ENCODE measurements at regions not wholly inside any gene's neighbourhood (a gene's known extent, or its start where the extent isn't known, plus 50 kb on each side); places are given as distances from the start of the nearest gene placed in this dataset.

DNA sequence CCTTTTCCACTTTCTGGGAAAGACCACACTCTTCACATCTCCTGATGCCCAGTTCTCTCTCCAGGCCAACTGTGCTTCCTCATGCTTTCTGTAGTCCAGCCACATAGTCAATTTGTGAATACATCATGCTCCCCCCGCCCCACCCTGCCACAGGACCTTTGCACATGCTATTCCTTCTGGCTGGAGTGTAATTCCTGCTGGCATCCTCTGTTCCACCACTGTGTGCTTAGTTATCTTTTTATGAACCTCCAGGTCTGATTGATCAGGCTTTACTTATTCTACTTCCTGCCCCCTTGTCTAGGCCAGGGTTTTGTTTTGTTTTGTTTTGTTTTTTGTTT lies 372.6 kb upstream of the RIOK2 start:
- TF ChIP-seq, protein P1, sequence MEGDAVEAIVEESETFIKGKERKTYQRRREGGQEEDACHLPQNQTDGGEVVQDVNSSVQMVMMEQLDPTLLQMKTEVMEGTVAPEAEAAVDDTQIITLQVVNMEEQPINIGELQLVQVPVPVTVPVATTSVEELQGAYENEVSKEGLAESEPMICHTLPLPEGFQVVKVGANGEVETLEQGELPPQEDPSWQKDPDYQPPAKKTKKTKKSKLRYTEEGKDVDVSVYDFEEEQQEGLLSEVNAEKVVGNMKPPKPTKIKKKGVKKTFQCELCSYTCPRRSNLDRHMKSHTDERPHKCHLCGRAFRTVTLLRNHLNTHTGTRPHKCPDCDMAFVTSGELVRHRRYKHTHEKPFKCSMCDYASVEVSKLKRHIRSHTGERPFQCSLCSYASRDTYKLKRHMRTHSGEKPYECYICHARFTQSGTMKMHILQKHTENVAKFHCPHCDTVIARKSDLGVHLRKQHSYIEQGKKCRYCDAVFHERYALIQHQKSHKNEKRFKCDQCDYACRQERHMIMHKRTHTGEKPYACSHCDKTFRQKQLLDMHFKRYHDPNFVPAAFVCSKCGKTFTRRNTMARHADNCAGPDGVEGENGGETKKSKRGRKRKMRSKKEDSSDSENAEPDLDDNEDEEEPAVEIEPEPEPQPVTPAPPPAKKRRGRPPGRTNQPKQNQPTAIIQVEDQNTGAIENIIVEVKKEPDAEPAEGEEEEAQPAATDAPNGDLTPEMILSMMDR (IDR thresholded peaks at IDR 0.05; ENCODE audit: insufficient read depth, low read depth, low read length) = no peak
- no peak for DNase-seq (ENCODE audit: low read depth)
- H3K4me3 ChIP-seq (ENCODE audit: low read depth, low read length) = no peak overlapping the region

GRCh38 chr5:97559827-97560598 lies 377.0 kb upstream of the RIOK2 start:
- no peak overlapping the region for H3K4me3 ChIP-seq (ENCODE audit: low read depth, low read length)
- TF ChIP-seq, protein P1 (IDR thresholded peaks at IDR 0.05; ENCODE audit: insufficient read depth, low read depth, low read length) = no peak
- DNase-seq (ENCODE audit: low read depth) = no peak

DNA sequence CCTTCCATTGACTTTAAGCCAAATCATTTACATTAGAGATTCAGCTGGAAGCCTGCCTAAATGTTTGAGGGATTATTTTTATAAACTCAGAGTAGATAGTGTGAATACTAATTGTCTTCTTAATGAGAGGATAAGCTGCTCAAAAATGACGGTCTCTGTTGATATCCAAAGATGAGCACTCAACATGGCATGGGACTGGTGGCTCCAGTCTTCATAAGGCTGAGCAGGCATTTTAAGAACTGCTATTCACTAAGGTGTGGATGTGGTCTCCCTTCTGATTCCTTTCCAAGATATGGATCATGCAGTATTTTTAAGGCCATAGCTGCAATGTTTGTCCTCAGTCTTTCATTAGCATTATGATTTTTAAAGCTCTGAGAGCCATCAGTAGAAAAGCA lies 377.5 kb upstream of the RIOK2 start:
- DNase-seq (ENCODE audit: low read depth) = no peak
- H3K4me3 ChIP-seq (ENCODE audit: low read depth, low read length) = no peak overlapping the region
- TF ChIP-seq, protein P1 (IDR thresholded peaks at IDR 0.05; ENCODE audit: insufficient read depth, low read depth, low read length) = no peak

DNA sequence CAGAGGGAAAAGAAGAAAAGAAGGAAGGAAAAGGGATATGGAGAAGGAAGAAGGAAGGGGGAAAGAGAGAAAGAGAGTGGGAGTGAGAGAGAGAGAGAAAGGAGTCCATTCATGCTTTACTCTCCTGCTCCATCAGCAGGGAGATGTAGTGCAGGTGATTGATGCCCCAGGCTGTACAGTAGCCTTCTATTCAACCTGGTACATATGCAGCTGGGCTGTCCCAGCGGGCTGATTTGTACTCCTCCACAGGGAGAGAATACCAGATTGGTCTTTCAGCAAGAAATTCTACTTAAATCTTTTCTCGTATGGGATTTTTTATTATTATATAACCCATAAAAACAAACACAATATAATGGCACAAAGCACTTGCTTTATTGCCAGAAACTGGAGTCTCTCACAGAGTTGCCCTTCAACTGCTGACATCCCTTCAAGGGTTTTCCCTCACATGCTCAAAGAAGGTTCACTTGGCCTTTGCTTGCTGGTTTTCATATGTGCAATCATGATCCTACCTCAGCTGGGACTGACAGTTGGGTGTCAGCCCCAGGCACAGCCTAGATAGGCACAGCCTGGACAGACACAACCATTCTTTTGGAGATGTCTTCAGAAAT lies 380.1 kb upstream of the RIOK2 start:
- DNase-seq (ENCODE audit: low read depth) = no peak
- no peak overlapping the region for H3K4me3 ChIP-seq (ENCODE audit: low read depth, low read length)
- TF ChIP-seq, protein P1 (IDR thresholded peaks at IDR 0.05; ENCODE audit: insufficient read depth, low read depth, low read length) = no peak

- DNase-seq (ENCODE audit: low read depth) = no peak
- H3K4me3 ChIP-seq (ENCODE audit: low read depth, low read length) = no peak overlapping the region
- TF ChIP-seq, protein P1 (IDR thresholded peaks at IDR 0.05; ENCODE audit: insufficient read depth, low read depth, low read length) = no peak
Observed at GRCh38 chr5:97568382-97568781, 385.3 kb upstream of the RIOK2 start.

- DNase-seq (ENCODE audit: low read depth) = no peak
- no peak overlapping the region for H3K4me3 ChIP-seq (ENCODE audit: low read depth, low read length)
- TF ChIP-seq, protein P1 (IDR thresholded peaks at IDR 0.05; ENCODE audit: insufficient read depth, low read depth, low read length) = no peak
Observed at GRCh38 chr5:97570242-97570641, 387.2 kb upstream of the RIOK2 start.

Data from fibroblast of villous mesenchyme (primary cell).